Activated B cell treated with CpG ODN at 0.5 μM for 24 hours (primary cell): ENCODE measurements at regions not wholly inside any gene's neighbourhood (a gene's known extent, or its start where the extent isn't known, plus 50 kb on each side); places are given as distances from the start of the nearest gene placed in this dataset.

ENCODE experiments used
- ATAC-seq: fragments of 200-7000 bp; cut with Tn5 transposase; one replicate; pipeline ENCODE4 v1.10.0; 2021; ENCODE audit warnings: low read depth, mild to moderate bottlenecking, moderate library complexity
- CTCF ChIA-PET: fragments of 350-600 bp; sonication (Branson Sonifier 250); formaldehyde crosslinking; loops from one replicate; lab custom pipeline; 2021; ENCODE audit warnings: antibody characterized with exemption; lab: Charles Lee
- POLR2A ChIA-PET: fragments of 350-600 bp; sonication (Branson Sonifier 250); formaldehyde crosslinking; loops from one replicate; lab custom pipeline; 2021; ENCODE audit warnings: antibody characterized with exemption; lab: Charles Lee
- DNase-seq: peaks from one replicate; pipeline ENCODE4 v3.0.0; 2022
- H3K27ac Mint-ChIP-seq: one replicate; pipeline ENCODE4 v1.8.0; 2020; ENCODE audit warnings: mixed read lengths
- H3K27me3 Mint-ChIP-seq: one replicate; pipeline ENCODE4 v1.8.0; 2021; ENCODE audit warnings: mixed read lengths
- H3K36me3 Mint-ChIP-seq: one replicate; pipeline ENCODE4 v1.8.0; 2021; ENCODE audit warnings: low read depth, mixed read lengths
- H3K4me1 Mint-ChIP-seq: one replicate; pipeline ENCODE4 v1.8.0; 2021; ENCODE audit warnings: mixed read lengths
- H3K4me3 Mint-ChIP-seq: one replicate; pipeline ENCODE4 v1.8.0; 2020; ENCODE audit warnings: mild to moderate bottlenecking, mixed read lengths
- H3K9me3 Mint-ChIP-seq: one replicate; pipeline ENCODE4 v1.8.0; 2020; ENCODE audit warnings: mixed read lengths
- intact Hi-C: fragments of 100-400 bp; cut with micrococcal nuclease; formaldehyde crosslinking; loops from one replicate; pipeline ENCODE4 v1.15.1; 2024
- TF ChIP-seq, protein P1 (sequence below): fragments of 200-600 bp; IDR thresholded peaks from one replicate; pipeline ENCODE4 v1.8.0; 2022; ENCODE audit warnings: antibody characterized with exemption, mild to moderate bottlenecking

DNA sequence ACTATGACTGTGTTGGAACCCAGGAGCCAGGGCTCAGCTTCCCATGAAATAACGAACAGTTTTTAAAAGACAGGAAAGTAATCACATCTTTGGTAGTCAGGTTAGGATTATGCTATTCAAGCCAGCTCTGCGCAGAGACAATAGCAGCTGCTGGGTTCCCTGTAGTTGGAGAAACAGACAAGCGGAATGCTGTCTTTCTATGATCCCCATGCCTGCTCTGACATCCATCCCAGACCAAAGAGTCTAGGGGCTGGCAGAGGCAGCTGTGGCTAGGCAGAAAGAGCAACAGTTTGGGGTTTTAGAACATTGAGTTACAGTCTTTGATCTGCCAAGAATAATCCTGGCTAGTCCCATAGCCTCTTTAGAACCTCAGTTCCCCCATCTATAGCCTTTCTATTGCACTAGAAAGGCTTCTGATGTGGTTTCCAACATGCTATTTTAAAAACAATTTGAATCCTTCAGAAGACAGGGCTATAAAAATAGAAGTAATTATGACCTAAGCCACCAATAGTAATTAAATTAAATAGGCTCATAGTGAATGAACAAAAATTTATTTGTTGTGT, 146.8 kb downstream of the MTX2 start:
- intact Hi-C loops: no loop called here
- Mint-ChIP-seq H3K4me3 (no peak overlapping the region), H3K9me3 (no peaks in the 10 kb centered on the region), H3K27ac (no peak overlapping the region), H3K36me3 (no peaks in the 10 kb centered on the region), H3K4me1 (no peaks in the 10 kb centered on the region), H3K27me3 (peaks cover 11% of the 10 kb centered on the region)
- DNase-seq: no peak
- CTCF ChIA-PET: no interaction called here
- POLR2A ChIA-PET: no interaction called here
- TF ChIP-seq, protein P1, sequence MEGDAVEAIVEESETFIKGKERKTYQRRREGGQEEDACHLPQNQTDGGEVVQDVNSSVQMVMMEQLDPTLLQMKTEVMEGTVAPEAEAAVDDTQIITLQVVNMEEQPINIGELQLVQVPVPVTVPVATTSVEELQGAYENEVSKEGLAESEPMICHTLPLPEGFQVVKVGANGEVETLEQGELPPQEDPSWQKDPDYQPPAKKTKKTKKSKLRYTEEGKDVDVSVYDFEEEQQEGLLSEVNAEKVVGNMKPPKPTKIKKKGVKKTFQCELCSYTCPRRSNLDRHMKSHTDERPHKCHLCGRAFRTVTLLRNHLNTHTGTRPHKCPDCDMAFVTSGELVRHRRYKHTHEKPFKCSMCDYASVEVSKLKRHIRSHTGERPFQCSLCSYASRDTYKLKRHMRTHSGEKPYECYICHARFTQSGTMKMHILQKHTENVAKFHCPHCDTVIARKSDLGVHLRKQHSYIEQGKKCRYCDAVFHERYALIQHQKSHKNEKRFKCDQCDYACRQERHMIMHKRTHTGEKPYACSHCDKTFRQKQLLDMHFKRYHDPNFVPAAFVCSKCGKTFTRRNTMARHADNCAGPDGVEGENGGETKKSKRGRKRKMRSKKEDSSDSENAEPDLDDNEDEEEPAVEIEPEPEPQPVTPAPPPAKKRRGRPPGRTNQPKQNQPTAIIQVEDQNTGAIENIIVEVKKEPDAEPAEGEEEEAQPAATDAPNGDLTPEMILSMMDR: no peak
- no peak for ATAC-seq

DNA sequence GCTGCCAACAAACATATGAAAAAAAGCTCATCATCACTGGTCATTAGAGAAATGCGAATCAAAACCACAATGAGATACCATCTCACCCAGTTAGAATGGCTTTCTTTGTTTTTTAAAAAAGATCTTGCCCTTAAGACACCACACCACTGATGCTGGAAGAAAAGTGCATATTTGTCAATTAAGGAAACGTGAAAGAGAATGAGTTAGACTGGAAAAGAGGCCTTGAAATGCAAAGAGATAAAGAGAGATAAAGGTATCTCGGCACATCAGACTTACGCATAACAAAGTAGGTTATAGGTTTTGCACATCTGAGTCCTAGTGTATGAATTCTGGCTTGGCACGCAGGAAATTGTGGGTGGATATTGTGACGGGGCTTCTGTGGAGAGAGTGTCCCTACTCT, 149.5 kb downstream of the MTX2 start:
- H3K27ac Mint-ChIP-seq: no peak overlapping the region
- CTCF ChIA-PET: no interaction called here
- no peaks in the 10 kb centered on the region for H3K4me1 Mint-ChIP-seq
- peaks cover 10% of the 10 kb centered on the region for H3K27me3 Mint-ChIP-seq
- H3K36me3 Mint-ChIP-seq: no peaks in the 10 kb centered on the region
- ATAC-seq (no peak), DNase-seq (no peak)
- H3K4me3 Mint-ChIP-seq: no peak overlapping the region
- H3K9me3 Mint-ChIP-seq: no peaks in the 10 kb centered on the region
- intact Hi-C loops: no loop called here
- POLR2A ChIA-PET: no interaction called here
- TF ChIP-seq, protein P1: no peak

DNA sequence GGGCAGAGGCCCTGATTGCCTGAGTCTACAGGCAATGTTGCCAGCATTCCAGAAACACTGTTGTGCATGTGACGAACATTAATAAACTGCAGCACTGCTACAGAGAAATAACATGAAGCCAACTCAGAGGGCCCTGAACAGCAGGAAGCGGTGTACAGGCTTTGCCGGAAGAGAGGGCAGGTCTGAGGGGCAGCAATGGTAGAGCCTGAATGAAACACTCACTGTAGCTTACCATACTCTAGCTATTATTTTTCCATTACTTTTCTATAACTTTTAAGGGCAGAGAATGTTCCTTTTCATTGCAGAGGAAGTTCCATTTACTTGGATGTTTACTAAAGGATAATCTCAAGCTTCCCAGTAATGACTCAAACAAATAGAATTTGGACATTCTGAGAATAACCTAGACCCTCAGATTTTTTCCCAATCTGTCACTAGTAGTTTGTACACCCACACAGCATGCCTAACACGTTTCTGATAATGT, 150.4 kb downstream of the MTX2 start:
- no peak for DNase-seq
- Mint-ChIP-seq H3K4me3 (no peak overlapping the region), H3K4me1 (no peaks in the 10 kb centered on the region), H3K27ac (no peak overlapping the region), H3K27me3 (peaks cover 14% of the 10 kb centered on the region), H3K9me3 (no peaks in the 10 kb centered on the region), H3K36me3 (no peaks in the 10 kb centered on the region)
- CTCF ChIA-PET: interaction anchor here (1.0 kb wide), 1 partner anchor 35 kb away, joined by 3 read pairs; no protein-coding TSS in a partner anchor
- POLR2A ChIA-PET: no interaction called here
- TF ChIP-seq, protein P1: no peak
- intact Hi-C loops: no loop called here
- no peak for ATAC-seq

DNA sequence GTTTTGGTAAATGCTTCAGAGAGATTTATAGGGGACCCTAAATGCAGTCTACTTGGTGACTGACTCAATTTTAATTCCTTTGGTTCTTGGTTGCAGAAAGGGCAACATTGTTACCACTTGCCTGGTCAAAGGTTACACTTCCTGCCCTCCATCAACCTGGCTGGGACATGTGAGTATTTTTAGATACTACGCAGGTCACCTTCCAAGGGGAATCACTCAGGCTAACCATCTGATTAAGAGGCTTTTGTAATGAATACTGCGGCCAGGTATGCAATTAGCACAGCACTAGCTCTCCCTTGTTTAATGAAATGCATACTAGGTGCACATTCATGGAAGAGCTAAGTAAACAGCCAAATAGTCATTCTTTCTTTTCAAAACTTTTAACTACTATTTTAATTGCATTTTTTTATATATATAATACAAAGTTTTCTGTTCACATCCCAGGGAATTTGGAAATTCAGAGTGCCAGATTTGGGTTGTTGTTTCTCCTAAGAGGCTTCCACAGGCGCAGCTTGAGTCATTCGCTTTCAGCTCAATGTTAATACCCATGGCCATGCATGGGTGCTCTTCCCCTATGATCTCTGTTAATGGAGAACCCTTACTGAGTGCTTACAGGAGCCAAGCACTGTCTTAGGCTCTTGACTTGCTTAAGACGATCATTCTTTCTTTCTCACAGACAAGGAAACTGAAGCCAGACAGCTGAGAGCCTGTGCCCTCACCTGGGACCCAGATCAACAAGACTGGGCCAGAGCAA, 152.2 kb downstream of the MTX2 start:
- intact Hi-C loops: no loop called here
- no peaks in the 10 kb centered on the region for H3K36me3 Mint-ChIP-seq
- DNase-seq: no peak
- POLR2A ChIA-PET: no interaction called here
- H3K9me3 Mint-ChIP-seq: no peaks in the 10 kb centered on the region
- H3K4me3 Mint-ChIP-seq: no peak overlapping the region
- TF ChIP-seq, protein P1: no peak
- CTCF ChIA-PET: no interaction called here
- peaks cover 14% of the 10 kb centered on the region for H3K27me3 Mint-ChIP-seq
- ATAC-seq: no peak
- no peaks in the 10 kb centered on the region for H3K4me1 Mint-ChIP-seq
- H3K27ac Mint-ChIP-seq: no peak overlapping the region

DNA sequence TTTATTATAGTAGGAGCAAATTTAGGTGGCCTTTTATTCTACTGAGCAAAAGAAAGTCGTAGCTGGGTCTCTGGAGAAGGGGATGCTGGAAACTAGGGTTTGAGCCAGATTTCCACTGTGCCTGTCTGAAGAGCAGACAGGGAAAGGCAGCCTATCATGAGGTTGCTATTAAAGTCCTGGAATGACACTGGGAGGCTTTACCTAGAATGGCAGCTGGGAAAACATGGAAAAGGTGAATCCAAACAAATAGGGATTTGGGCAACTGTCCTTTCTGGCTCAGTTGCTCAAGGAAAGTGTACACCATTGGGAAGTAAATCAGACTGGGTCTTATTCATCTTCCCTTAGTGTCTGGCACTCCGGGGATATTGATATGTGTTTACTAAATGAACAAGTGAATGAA, 154.6 kb downstream of the MTX2 start:
- TF ChIP-seq, protein P1: no peak
- CTCF ChIA-PET: no interaction called here
- DNase-seq (no peak), ATAC-seq (no peak)
- Mint-ChIP-seq H3K4me1 (peaks cover under 1% of the 10 kb centered on the region), H3K36me3 (no peaks in the 10 kb centered on the region), H3K27me3 (peaks cover 11% of the 10 kb centered on the region), H3K4me3 (no peak overlapping the region), H3K9me3 (peaks cover 8% of the 10 kb centered on the region), H3K27ac (no peak overlapping the region)
- POLR2A ChIA-PET: no interaction called here
- intact Hi-C loops: no loop called here
